T-cell (primary cell): ENCODE measurements at regions not wholly inside any gene's neighbourhood (a gene's known extent, or its start where the extent isn't known, plus 50 kb on each side); places are given as distances from the start of the nearest gene placed in this dataset.
A peak's percentile ranks its signal among the peaks of the same experiment; 100 is the strongest.

Experiments used
- ATAC-seq, 4 experiments: fragments of 200-7000 bp in 3 of 4; fragments of 150-1000 bp in 1 of 4; cut with Tn5 transposase; replicated peaks in 1 of 4; 1 replicate in 3 of 4; 2 replicates in 1 of 4; pipeline ENCODE4 v1.10.0; 2021; ENCODE audit warnings: moderate library complexity in 3 of 4, mild to moderate bottlenecking in 2 of 4, moderate number of reproducible peaks in 1 of 4
- CTCF ChIA-PET, 2 donors: fragments of 300-600 bp; sonication (Branson Sonifier 250); formaldehyde crosslinking; loops; one replicate each; lab custom pipeline; 2022; ENCODE audit warnings: antibody characterized with exemption in 2 of 2; lab: Charles Lee
- POLR2A ChIA-PET, 2 donors: fragments of 300-600 bp; sonication (Branson Sonifier 250); formaldehyde crosslinking; loops; one replicate each; lab custom pipeline; 2022; ENCODE audit warnings: antibody characterized with exemption in 2 of 2; lab: Charles Lee
- DNase-seq, 35 experiments: peaks; one replicate each; pipeline versions ENCODE4 v3.0.0 to v3.0.0-alpha.2; 2013 to 2023
- H3K27ac ChIP-seq: one replicate; pipeline ENCODE4 v1.5.1; 2013; ENCODE audit warnings: low read length
- H3K27me3 ChIP-seq, 2 experiments: replicated peaks in 1 of 2; 1 replicate in 1 of 2; 2 replicates in 1 of 2; pipeline versions ENCODE4 v1.6.1 to v1.7.0; 2013; ENCODE audit warnings: low read length in 1 of 2, mixed read lengths in 1 of 2; ENCODE audit not compliant: control insufficient read depth in 2 of 2, insufficient read depth in 2 of 2; ENCODE audit errors: extremely low read depth in 1 of 2
- H3K36me3 ChIP-seq, 2 donors: 1 replicate in 1 of 2; 2 replicates in 1 of 2; pipeline versions ENCODE4 v1.6.1 to v1.7.0; 2013; ENCODE audit warnings: low read length in 1 of 2; ENCODE audit not compliant: control insufficient read depth in 2 of 2, insufficient read depth in 1 of 2; ENCODE audit errors: extremely low read depth in 1 of 2
- H3K4me1 ChIP-seq, 2 experiments: 1 replicate in 1 of 2; 2 replicates in 1 of 2; pipeline versions ENCODE4 v1.6.1 to v1.7.0; 2013; ENCODE audit warnings: low read length in 2 of 2, mixed read lengths in 1 of 2; ENCODE audit not compliant: insufficient read depth in 2 of 2, control insufficient read depth in 1 of 2; ENCODE audit errors: extremely low read depth in 1 of 2
- H3K4me3 ChIP-seq, 2 donors: 1 replicate in 1 of 2; 2 replicates in 1 of 2; pipeline versions ENCODE4 v1.5.1 to v1.7.0; 2013; ENCODE audit warnings: mild to moderate bottlenecking in 2 of 2, low read length in 1 of 2, moderate library complexity in 1 of 2; ENCODE audit not compliant: control insufficient read depth in 1 of 2; ENCODE audit errors: extremely low read depth in 1 of 2
- H3K9me3 ChIP-seq: 2 replicates; pipeline ENCODE4 v1.7.0; 2013
- H3K27ac Mint-ChIP-seq, 2 donors: one replicate each; pipeline ENCODE4 v1.8.0; 2020 to 2021; ENCODE audit warnings: mild to moderate bottlenecking in 2 of 2, mixed read lengths in 2 of 2
- H3K27me3 Mint-ChIP-seq, 2 donors: one replicate each; pipeline ENCODE4 v1.8.0; 2021 to 2022; ENCODE audit warnings: mixed read lengths in 2 of 2
- H3K36me3 Mint-ChIP-seq: one replicate; pipeline ENCODE4 v1.8.0; 2021; ENCODE audit warnings: mixed read lengths
- H3K4me1 Mint-ChIP-seq, 3 donors: one replicate each; pipeline ENCODE4 v1.8.0; 2020 to 2022; ENCODE audit warnings: mixed read lengths in 3 of 3, mild to moderate bottlenecking in 1 of 3
- H3K4me3 Mint-ChIP-seq, 3 donors: one replicate each; pipeline ENCODE4 v1.8.0; 2020 to 2022; ENCODE audit warnings: mild to moderate bottlenecking in 3 of 3, mixed read lengths in 3 of 3, moderate library complexity in 3 of 3
- H3K9me3 Mint-ChIP-seq, 3 donors: one replicate each; pipeline ENCODE4 v1.8.0; 2020 to 2022; ENCODE audit warnings: mixed read lengths in 3 of 3
- WGBS: methylation state at CpG from one replicate; pipeline ENCODE4 v1.1.5; 2013; ENCODE audit warnings: missing lambda C conversion rate; ENCODE audit not compliant: insufficient coverage; 5-methylcytosine and 5-hydroxymethylcytosine counted together

GRCh38 chr15:66843581-66843980 is 141.5 kb downstream of the SMAD6 start:
- Mint-ChIP-seq H3K9me3 (no peaks in the 10 kb centered on the region), H3K27ac (no peak overlapping the region), H3K4me1 (peaks cover 3 to 14% (median 9%) of the 10 kb centered on the region in 3 donors), H3K36me3 (no peaks in the 10 kb centered on the region), H3K27me3 (peaks cover 42 to 52% of the 10 kb centered on the region in 2 donors), H3K4me3 (peak overlapping the region in 2 of 3 donors; percentile 8 to 65)
- WGBS, result 33% methylated on average over 1 of the region's 2 CpGs
- Histone ChIP-seq H3K4me1 (peaks cover 0 to 9% of the 10 kb centered on the region in 2 experiments), H3K27me3 (peaks cover 0 to 50% of the 10 kb centered on the region in 2 experiments), H3K4me3 (no peak overlapping the region), H3K27ac (no peak overlapping the region), H3K9me3 (no peaks in the 10 kb centered on the region), H3K36me3 (no peaks in the 10 kb centered on the region)
- ChIA-PET POLR2A (no interaction called here), CTCF (no interaction called here)
- DNase-seq (no peak), ATAC-seq (no peak)

DNA sequence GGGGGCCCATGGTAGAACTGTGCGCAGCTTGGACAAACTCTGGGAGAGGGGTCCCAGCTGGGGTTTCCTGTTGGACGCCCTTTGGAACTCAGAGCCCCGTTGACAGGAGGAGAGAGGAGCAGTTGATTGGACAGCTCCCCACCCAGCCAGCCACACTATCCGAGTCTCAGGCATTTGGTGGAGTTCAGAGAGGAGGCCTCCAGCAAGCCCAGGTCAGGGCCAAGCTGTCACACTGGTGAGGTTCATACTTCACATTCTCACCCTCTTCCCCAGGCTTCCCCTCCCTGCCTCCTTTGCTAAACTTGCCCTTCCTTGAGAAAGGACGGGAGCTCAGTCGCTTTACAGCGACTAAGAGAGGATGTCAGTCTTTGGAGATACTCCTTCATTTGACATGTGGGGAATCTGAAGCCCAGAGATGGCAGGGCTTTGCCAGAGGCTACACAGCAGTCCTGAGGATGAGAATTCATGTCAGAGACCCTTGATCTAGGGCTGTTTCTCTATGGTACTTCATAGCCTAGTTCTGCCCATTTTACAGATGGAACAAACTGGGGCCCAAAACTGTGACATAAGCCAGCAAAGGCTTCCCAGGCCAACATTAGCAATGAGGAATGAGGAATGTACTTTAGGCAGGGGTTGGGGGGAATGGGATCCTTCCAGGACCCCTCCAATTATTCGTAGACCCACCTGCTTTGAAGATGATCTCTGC is 142.2 kb downstream of the SMAD6 start:
- Mint-ChIP-seq H3K27me3 (peaks cover 42 to 52% of the 10 kb centered on the region in 2 donors), H3K4me1 (peaks cover 3 to 14% (median 9%) of the 10 kb centered on the region in 3 donors), H3K36me3 (no peaks in the 10 kb centered on the region), H3K27ac (no peak overlapping the region), H3K9me3 (no peaks in the 10 kb centered on the region), H3K4me3 (peak overlapping the region in 1 of 3 donors; percentile 65)
- ChIA-PET POLR2A (no interaction called here), CTCF (interaction anchor here in 1 of 2 donors (0.6 kb wide), 1 partner anchor 243 kb away, joined by 3 read pairs; no protein-coding TSS in a partner anchor)
- Histone ChIP-seq H3K9me3 (no peaks in the 10 kb centered on the region), H3K36me3 (no peaks in the 10 kb centered on the region), H3K4me1 (peaks cover 0 to 9% of the 10 kb centered on the region in 2 experiments), H3K27me3 (peaks cover 0 to 56% of the 10 kb centered on the region in 2 experiments), H3K4me3 (no peak overlapping the region), H3K27ac (no peak overlapping the region)
- WGBS, result 90% methylated on average over 2 of the region's 8 CpGs
- ATAC-seq (no peak), DNase-seq (no peak)

- no peak overlapping the region for H3K4me3 Mint-ChIP-seq
- POLR2A ChIA-PET, result no interaction called here
These were observed 142.7 kb downstream of the SMAD6 start for GRCh38 chr15:66844747-66845145.

DNA sequence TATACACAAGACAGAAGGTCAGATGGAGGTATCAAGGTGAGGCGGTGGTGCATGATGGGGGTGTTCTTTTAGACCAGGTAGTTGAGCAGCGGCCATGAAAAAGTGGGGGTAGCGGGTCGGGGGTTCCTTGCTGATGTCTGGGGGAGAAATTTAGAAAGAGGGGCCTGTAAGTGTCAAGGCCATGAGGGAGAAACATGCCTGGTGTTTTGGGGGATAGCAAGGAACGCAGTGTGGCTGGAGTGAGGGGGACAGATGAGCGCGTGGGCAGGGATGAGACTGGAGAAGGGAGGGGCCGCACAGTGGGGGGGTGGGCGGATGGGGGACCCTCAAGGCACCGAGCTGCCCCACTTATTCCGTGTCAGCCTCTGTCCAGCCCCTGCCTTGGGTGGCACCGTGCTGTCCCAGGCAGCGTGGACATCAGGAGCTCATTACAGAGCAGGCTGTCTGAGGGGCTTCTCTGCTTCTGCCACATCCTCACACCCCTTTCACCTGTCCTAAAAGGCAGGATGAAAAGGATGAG is 143.3 kb downstream of the SMAD6 start:
- Mint-ChIP-seq H3K36me3 (no peaks in the 10 kb centered on the region), H3K9me3 (no peaks in the 10 kb centered on the region), H3K27ac (no peak overlapping the region), H3K4me3 (no peak overlapping the region), H3K27me3 (peaks cover 42 to 52% of the 10 kb centered on the region in 2 donors), H3K4me1 (peaks cover 3 to 14% (median 9%) of the 10 kb centered on the region in 3 donors)
- no peak overlapping the region for H3K27ac ChIP-seq
- WGBS, result 84% methylated on average over 11 of the region's 13 CpGs
- peaks cover 0 to 64% of the 10 kb centered on the region in 2 experiments for H3K27me3 ChIP-seq
- no peaks in the 10 kb centered on the region for H3K36me3 ChIP-seq
- DNase-seq, result no peak
- H3K4me1 ChIP-seq, result peaks cover 0 to 9% of the 10 kb centered on the region in 2 experiments
- ATAC-seq, result no peak
- ChIA-PET POLR2A (no interaction called here), CTCF (no interaction called here)
- H3K4me3 ChIP-seq, result no peak overlapping the region
- H3K9me3 ChIP-seq, result no peaks in the 10 kb centered on the region

More at GRCh38 chr15:66844747-66845145, 142.7 kb downstream of the SMAD6 start:
- Histone ChIP-seq H3K36me3 (no peaks in the 10 kb centered on the region), H3K4me1 (peaks cover 0 to 9% of the 10 kb centered on the region in 2 experiments), H3K4me3 (no peak overlapping the region), H3K27me3 (peaks cover 0 to 60% of the 10 kb centered on the region in 2 experiments), H3K27ac (no peak overlapping the region), H3K9me3 (no peaks in the 10 kb centered on the region)
- CTCF ChIA-PET, result interaction anchor here in 1 of 2 donors (0.6 kb wide), 1 partner anchor 244 kb away, joined by 3 read pairs; no protein-coding TSS in a partner anchor
- Mint-ChIP-seq H3K27me3 (peaks cover 42 to 52% of the 10 kb centered on the region in 2 donors), H3K36me3 (no peaks in the 10 kb centered on the region), H3K9me3 (no peaks in the 10 kb centered on the region), H3K4me1 (peaks cover 3 to 14% (median 9%) of the 10 kb centered on the region in 3 donors), H3K27ac (no peak overlapping the region)
- DNase-seq (no peak), ATAC-seq (no peak)
- WGBS, result 91% methylated on average over 4 of the region's 5 CpGs

- ATAC-seq (no peak), DNase-seq (no peak)
- Mint-ChIP-seq H3K4me3 (no peak overlapping the region), H3K9me3 (no peaks in the 10 kb centered on the region), H3K27me3 (peaks cover 42 to 52% of the 10 kb centered on the region in 2 donors), H3K36me3 (no peaks in the 10 kb centered on the region), H3K4me1 (peaks cover 4 to 14% (median 10%) of the 10 kb centered on the region in 3 donors), H3K27ac (no peak overlapping the region)
- WGBS, result 56% methylated on average over 2 of the region's 5 CpGs
- H3K4me3 ChIP-seq, result no peak overlapping the region
- H3K4me1 ChIP-seq, result peaks cover 0 to 11% of the 10 kb centered on the region in 2 experiments
- H3K27me3 ChIP-seq, result peaks cover 0 to 67% of the 10 kb centered on the region in 2 experiments
- H3K27ac ChIP-seq, result no peak overlapping the region
- H3K36me3 ChIP-seq, result no peaks in the 10 kb centered on the region
- POLR2A ChIA-PET, result interaction anchor here in 1 of 2 donors (0.7 kb wide), 1 partner anchor 873 kb away, joined by 5 read pairs; no protein-coding TSS in a partner anchor
- CTCF ChIA-PET, result no interaction called here
- H3K9me3 ChIP-seq, result no peaks in the 10 kb centered on the region
These were observed 144.0 kb downstream of the SMAD6 start for GRCh38 chr15:66846031-66846430.

DNA sequence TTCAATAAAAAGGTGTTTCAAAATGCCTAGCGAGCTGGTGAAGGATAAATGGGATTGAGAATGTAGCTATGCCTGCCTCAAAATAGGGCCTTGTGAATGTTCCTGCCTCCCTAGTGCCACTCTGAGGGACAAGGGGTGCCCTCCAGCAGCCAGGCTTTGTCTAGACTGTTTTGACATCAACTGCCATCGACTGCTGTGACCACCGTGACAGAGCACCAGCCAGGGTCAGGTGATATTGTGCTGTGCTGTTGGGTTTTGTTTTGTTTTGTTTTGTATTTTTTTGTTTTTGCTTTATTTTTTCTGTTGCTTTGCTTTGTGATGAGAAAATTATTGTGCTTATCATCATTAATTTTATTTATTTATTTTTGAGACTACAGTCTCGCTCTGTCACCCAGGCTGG is 144.8 kb downstream of the SMAD6 start:
- ATAC-seq, result no peak
- Mint-ChIP-seq H3K9me3 (no peaks in the 10 kb centered on the region), H3K4me1 (peaks cover 9 to 14% (median 12%) of the 10 kb centered on the region in 3 donors), H3K27ac (no peak overlapping the region), H3K4me3 (no peak overlapping the region), H3K36me3 (no peaks in the 10 kb centered on the region), H3K27me3 (peaks cover 34 to 47% of the 10 kb centered on the region in 2 donors)
- Histone ChIP-seq H3K9me3 (no peaks in the 10 kb centered on the region), H3K27me3 (peaks cover 0 to 67% of the 10 kb centered on the region in 2 experiments), H3K27ac (no peak overlapping the region), H3K36me3 (no peaks in the 10 kb centered on the region), H3K4me3 (no peak overlapping the region), H3K4me1 (peaks cover 0 to 18% of the 10 kb centered on the region in 2 experiments)
- POLR2A ChIA-PET, result interaction anchor here in 1 of 2 donors (0.7 kb wide), 1 partner anchor 872 kb away, joined by 5 read pairs; no protein-coding TSS in a partner anchor
- 86% methylated on average over 1 of the region's 4 CpGs for WGBS
- CTCF ChIA-PET, result interaction anchor here in 1 of 2 donors (0.6 kb wide), 1 partner anchor 127 kb away, joined by 3 read pairs; no protein-coding TSS in a partner anchor
- no peak for DNase-seq
